Ammon's horn (tissue), 1 donor: ENCODE measurements at regions not wholly inside any gene's neighbourhood (a gene's known extent, or its start where the extent isn't known, plus 50 kb on each side); places are given as distances from the start of the nearest gene placed in this dataset.
"Not testable (repeated sequence)": the region's sequence is repeated elsewhere in the genome, so short reads cannot be mapped to it uniquely, and the experiment has no call there.

Experiments used
- DNase-seq: peaks from one replicate; pipeline ENCODE4 v3.0.0-alpha.2; 2016; ENCODE audit warnings: low spot score

DNA sequence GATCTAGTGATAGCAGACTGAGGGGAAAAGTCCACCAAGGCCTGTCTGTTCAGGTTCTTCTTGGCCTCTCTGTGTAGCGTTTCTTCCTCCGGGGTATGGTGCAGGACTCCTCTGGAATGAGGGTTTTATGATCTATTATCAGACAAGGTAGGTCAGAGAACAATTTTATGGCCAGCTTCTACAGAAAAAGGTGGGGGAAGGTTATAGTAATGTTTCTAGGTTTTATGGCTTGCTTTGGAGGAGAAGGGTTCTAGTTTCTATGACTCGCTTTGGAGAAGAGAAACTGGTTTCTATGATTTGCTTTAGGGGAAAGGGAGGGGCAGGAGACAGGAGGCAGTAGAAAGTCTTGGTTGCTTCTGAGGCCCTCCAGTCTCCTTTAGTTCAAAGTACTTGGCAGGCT, 144.8 kb upstream of the LAMA2 start:
- no peak for DNase-seq

DNA sequence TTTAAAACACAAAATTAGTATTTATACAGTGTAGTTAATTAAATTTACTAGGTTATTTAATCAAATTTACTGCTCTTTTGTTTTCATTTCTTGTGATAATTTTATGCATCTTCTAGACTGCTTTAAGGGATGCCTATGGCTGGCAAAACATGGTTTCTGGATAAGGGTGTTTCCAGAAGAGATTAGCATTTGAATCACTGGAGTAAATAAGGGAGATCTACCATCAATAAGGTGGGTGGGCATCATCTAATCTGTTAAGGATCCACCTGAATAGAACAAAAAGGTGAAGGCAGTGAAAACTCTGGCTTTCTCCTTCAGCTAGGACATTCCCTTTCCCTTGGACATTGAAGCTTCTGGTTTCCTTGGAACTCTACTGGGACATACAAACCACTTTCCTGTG, 146.2 kb upstream of the LAMA2 start:
- DNase-seq, result no peak

DNA sequence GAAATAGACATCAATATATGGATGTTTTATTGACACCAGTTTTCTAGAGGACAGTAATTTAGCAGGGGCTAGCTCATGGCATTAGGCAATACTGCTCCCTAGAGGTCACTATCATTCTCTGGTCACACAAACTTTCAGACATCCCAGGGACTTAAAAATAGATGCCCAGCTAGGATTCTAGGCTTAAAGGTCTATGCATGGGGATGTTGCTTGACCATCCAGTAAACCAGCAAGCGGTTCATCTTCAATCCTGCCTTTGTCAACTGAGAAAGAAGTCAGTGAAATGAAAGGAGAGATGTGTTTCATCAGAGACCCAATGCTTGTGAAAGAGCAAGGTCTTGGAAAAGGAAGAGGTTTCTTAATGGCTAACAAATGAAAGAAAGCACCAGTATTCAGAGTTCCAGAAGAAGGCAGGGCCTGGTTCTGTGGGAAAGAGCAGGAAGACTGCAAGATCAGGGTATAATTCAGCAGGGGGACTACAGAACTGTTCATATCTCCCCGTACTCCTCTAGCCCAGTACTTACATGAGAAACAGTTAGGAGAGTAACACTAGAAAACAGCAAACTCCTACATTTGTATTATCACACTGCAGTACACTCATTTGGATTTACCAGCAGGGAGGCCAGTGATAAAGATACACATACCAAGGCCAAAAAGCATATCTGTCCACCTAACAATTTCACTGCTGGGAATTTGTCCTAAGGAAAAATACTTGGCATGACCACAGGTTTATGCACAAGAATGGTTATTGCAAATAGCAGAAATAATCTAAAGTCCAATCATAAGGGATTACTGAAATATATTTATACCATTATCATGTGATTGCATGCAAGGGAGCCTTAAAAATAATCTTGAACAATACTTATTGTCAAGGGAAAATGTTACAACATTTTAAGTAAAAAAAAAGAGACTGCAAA, 151.4 kb upstream of the LAMA2 start:
- peak; percentile 70 for DNase-seq

DNA sequence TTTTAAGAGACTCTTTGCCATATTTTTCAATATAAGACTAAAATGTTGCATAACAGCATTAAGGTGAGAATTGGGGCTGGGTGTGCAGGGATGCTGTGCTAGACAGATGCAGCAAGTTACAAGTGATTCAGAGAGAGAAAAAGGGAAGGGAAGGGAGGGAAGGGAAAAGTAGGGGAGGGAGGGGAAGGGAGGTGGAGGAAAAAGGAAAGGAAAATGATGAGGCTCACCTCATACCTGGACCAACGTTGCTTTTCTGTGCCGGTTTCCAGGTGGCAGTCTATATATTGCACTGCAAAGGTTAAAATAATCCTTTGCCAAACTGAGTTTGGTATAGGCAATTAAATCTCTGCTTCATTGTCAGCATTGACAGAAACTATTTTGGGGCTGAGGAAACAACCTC, 155.4 kb upstream of the LAMA2 start:
- DNase-seq, result no peak

DNA sequence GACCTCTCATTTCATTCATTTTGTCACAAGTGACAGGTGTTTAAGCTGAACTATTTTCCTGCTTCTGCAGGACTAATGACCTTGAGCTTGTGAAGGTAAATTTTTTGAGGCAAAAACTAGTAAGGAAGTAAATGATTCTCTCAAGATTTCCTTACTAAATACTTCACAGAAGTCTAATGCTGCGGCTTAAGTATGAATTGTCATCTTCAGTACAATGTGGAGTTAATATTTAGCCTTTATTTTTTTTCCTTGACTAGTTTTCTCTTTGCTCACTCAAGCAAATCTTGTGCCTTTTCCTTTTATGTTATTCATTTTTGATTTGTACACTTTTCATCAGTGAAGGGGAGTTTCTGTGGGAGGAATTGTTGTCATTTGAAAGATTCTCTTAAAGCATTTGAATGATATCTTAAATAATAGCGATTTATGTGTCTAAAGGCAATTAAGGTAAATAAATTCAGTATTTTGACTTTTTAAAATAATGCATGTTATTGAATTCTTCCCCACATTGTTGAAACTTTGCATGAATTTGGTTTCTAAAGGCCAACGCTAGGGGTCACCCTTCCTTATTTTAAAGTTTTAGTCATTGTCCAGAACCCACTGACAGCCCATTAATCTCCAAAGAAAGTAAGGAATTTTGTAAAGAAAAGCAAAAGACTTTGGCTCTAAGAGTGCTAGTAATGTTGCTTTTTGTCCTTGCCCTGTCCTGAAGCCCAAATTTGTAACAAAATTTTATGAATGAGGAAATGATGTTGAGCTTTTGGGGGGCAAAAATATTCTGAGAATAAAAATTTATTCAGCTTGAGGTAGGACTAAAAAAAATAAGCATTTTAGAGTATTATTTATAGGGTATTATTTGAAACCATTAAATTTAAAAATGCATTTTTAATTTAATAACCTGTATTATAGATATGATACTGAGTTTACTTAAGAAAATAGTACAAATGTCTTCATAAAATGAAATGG, 157.4 kb upstream of the LAMA2 start:
- DNase-seq, result peak; percentile 42

DNA sequence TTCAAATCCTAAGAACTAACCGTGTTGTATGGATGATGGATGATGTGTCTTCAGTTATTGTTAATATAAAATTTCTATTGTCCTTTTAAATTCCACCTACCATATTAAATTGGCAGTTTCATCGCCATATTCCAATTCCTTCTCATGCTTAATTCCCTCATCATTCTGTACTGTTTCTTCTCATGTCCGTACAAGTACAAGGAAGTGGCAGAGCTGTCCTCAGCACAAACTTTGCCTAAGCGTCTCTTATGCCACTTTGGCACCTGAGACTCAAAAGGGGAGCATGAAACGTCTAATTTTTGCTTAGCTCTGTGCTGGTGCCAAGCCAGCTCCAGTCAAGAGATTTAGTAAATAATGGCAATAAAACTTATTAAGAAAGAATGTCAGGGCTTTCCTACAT, 158.2 kb upstream of the LAMA2 start:
- no peak for DNase-seq

DNA sequence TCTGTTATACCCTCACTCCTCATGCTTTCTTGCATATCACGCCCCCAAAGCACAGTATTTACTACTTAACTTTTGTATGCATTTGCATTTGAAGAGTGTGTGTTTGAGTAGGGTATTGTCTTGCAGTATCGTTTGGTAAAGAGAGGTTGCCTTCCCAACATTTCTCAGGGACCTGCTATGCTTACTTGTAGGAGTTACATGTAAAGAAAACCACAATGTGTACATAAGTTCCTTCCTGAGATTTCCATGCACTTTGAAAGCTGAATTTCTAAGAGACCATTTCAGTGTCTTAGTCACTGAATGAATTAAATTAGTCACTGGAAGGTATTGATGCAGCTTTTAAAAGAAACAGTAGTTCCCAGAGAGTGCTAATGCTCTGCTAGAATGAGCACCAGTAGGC, 159.3 kb upstream of the LAMA2 start:
- DNase-seq, result no peak

DNA sequence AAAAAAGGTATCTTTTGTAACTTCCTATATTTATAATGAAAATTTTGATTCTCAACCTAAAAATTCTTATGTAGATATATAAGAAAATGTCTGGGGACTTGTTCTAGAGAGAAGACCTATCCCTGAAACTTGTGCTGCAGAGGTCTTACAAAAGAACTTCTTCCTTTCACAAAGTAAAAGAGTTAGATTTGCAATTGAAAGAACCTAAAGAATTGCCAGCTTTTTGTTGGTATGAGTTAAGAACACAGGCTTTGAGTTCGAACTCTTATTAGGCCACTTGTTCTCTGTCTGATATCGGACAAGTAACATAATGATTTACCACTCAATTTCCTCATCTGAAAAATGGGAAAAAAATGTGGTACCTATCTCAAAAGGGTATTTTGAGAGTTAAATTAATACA, 162.0 kb upstream of the LAMA2 start:
- DNase-seq, result no peak

DNA sequence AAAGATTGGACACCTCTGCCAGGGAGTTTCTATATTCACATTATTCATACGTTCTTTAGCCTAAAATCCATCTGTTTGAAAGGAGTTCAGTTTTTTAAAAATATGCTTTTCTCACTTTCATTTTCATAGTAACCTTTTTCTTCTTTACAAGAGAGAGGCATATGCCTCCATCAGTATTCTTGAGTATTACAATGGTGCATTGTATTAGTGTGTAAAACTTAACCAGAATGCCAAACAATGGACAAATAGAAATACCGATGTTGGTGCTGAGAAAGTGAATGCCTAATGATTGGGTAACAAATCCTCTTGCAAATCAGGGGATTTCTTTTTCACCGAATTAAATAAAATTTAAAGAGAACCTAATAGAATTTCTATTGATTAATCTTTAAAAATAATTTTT, 163.2 kb upstream of the LAMA2 start:
- peak; percentile 45 for DNase-seq

DNA sequence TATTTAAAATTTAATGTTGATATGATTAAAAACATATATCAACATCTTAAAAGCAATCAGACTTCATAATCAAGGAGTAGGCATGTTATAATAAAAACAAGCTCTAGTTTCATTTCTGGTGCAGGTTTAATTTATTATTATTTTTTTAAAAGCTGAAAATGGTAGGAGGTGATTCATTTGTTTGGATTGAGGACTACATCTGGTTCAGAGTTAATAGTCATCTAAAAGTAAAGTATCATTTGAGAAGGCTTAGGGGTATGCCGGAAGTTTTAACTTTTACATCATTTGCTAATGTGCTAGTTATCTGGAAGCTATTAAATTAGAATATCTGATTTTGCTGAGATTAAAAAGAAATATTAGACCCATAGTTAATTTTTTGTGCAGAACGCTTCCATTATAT, 169.5 kb upstream of the LAMA2 start:
- no peak for DNase-seq

DNA sequence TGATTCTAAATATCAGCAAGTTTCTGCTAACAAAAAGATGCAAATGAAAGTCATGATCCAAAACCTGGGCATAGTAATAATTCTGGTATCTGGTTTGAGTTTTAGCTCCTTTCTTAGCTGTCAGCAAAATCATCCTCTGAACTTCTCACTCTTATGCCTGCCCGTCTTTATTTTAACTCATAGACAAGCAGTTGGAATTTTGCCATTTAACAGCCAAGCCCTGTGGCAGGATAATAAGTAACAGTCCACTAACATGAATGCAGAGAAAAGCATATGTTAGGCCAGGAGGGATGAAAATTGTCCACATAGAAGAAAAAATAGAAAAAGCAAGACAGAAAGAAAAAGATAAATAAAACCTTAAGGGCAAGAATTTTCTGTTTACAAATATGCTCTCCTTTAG, 170.0 kb upstream of the LAMA2 start:
- DNase-seq, result no peak

DNA sequence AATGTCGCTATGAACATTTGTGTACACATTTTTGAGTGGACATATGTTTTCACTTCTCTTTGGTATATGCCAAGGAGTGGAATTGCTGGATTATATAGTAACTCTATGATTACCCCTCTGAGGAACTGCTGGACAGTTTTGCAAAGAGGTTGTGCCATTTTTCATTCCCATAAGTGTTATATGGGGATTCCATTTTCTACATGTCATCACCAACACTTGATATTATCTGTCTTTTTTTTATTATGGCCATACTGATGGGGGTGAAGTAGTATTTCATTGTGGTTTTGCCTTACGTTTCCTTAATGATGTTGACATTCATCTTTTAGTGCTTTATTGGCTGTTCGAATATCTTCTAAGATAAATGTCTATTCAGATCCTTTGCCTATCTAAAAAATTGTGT, 171.8 kb upstream of the LAMA2 start:
- no peak for DNase-seq

DNA sequence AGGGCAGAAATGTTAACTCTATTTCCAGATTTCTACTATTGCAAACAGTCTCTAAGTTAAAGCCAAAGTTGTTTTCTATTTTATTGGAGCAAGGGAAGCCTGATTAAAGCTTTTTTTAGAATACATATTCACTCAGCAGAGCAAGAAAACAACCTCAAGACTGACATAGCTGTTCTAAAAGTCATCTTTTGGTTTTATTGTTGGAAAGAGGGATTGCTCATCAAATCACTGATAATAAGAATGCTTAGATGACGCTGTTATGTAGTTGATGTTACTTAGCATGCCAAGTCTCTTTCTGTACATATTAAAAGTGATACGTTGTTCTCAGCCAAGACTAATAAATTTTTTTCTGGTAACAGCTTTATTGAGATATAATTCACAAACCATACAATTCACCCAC, 172.6 kb upstream of the LAMA2 start:
- DNase-seq, result no peak

DNA sequence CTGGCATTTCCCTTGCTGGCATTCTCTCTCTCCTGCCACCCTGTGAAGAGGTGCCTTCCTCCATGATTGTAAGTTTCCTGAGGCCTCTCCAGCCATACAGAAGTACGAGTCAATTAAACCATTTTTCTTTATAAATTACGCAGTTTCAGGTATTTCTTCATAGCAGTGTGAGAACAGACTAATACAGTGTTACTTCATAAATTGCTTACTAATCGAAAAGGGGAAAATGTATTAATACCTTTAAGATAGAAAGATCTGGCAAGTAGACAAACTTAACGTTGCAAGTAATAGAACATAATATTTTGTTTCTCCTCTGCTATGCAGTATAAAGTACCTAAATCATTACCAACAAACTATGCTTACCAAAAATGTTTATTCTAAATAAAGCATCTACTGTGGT, 178.3 kb upstream of the LAMA2 start:
- no peak for DNase-seq

DNA sequence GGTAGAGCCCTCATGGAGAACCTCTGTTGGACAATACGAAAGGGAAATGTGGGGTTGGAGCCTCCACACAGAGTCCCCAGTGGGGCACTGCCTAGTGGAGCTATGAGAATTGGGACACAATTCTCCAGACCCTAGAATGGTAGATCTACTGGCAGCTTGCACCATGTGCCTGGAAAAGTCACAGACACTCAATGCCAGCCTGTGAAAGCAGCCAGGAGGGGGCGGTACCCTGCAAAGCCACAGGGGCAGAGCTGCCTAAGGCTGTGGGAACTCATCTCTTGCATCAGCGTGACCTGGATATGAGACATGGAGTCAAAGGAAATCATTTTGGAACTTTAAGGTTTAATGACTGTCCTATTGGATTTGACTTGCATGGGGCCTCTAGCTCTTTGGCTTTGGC, 179.1 kb upstream of the LAMA2 start:
- not testable (repeated sequence) for DNase-seq

DNA sequence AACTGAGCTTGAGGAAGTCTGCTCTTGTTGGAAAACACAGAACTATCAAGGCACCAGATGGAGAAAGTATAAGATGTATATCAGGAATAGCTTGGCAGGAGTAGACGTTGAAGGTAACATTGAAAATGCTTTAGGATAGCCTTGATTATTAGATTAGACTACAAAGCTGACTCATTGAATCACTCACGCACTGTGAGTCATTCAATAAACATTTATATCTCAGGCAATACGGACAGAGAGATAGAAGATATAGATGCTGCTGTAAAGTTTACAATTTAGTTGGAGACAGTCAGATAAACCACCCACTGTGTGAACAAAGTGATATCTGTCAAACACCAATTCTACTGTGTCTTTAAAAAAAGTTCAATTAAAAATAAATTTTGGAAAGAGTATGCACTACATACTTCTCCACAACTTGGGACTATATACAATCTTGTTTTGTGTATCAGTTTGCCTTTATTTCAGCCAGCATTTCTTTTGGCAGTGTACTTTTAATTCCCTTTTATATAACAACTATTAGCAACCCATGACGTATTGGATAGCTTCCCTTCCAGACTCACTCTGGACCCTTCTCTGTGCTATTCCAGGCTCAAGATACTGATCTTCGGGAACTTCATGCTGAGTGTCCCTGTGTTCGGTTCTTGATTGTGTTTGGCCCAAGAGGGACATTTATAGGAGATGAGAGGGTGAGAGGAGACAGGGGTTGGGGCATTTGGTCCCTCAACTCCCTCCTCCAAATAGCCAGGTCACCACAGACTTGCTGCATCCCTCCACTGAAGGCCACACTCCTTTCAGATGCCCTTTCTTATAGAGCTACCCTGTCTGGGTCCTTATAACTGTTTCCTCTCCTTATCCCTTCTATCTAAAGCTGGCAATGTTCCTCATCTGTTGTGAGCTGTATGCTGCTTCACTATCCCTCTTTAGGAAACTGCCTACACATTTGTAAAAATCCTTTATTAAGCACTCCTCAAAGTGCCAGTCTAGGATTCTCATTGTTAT, 176.6 kb upstream of the PTPRK start:
- DNase-seq, result no peak

DNA sequence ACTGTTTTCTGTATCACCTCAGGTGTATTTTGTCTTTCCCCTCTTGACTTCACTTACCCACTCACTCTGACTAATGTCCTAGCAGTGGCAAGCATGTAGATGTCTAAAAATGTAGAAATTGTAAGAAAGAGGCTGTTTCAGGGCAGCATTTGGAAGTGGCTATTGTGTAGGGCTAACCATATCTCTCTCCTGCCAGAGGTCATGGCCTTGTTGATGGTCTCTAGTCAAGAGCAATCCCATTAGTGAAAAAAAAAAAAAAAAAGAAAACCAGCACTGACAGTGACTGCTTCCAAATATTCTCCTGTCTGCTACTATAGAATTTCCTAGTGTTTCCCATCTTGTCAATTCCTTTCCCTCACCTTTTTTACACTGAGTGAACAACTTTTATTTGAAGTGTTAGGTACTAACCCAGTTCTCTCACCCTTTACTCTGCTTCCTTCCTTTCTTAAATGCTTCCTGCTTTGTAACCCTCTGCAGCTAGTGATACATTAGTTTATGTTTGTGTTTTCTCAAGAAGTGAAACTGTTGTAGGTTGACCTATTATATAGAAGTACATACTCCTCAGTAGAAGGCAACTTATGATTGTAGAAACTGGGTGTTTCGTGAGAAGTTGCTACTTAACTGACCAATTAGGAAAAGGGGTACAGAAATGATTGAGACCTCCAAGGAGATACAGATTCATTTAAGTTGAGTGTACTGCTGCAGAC, 174.1 kb upstream of the PTPRK start:
- DNase-seq, result no peak

DNA sequence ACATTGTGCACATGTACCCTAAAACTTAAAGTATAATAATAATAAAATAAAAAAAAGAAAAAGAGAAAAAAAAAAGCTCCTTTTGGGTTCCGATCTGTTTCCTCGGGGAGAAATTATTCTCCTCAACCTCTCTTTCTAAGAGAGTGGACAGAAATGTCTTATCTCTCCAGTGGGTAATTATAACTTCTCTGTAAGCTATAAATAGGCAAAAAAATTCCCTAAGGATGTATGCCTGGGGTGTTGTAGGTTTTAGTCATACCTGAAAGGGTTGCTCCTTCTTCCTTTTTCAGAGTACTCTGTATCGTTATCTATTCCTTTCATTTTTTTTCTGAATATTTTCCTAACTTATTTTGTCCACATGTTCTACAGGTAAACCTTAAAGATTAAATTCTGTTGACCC, 169.7 kb upstream of the PTPRK start:
- no peak for DNase-seq

DNA sequence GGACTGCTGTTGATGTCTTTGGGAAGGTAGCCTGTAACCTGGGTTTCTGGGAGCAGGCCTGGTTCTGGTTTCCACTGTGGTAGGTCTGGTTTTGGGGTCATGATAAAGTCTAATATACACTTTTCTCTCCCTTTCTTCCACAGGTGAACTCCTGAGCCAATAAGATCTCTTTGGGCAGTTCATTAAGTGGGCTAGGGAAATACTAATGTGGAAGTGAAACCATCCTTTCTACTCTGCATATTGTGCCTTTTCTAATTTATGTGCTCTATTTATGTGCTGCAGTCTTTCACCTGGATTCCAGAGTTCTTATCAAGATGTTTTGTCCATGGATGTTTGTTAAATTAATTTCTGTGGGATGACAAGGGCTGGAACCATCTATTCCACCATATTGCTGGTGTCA, 165.7 kb upstream of the PTPRK start:
- DNase-seq, result no peak

DNA sequence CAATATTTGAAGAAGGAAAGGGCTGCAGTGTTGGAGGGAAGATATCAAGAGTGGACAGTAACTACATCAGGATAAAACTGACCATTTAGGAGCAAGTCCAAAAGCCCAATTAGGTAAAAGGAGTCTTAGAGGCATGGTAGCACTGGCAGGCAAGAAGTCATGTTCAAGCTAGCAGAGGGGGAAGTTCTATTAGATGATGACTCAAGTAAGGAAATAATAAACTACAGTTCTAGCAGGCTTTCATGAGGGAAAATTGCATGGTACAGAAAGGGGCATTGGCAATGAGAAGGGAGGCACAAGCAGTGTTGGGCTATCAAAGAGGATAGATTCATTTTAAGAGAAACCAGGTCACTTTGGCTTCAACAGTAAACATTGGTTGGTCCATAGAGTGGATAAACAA, 156.1 kb upstream of the PTPRK start:
- DNase-seq, result no peak

DNA sequence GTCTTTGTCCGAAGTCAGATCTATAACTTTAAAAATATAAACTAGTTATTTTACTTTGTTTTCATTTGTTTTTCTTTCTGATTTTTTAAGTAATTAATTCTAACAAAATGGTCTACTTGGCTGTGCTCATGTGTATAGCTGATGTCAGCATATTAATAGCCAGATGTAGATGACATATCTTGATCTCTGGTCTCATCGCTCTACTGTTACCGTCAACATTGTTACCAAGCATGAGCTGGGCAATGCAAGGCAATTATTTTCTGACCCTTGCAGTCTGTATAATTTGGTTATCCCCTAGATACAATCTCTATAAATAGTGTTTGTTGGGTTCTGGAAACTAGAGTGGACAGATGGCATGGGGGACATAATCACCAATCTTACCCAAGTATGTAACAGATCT, 151.6 kb upstream of the PTPRK start:
- no peak for DNase-seq
